Kidney capillary endothelial cell (primary cell): ENCODE measurements at regions not wholly inside any gene's neighbourhood (a gene's known extent, or its start where the extent isn't known, plus 50 kb on each side); places are given as distances from the start of the nearest gene placed in this dataset.
"Not testable (repeated sequence)": the region's sequence is repeated elsewhere in the genome, so short reads cannot be mapped to it uniquely, and the experiment has no call there.

Source experiments
- DNase-seq: peaks from one replicate; pipeline ENCODE4 v3.0.0-alpha.2; 2018; ENCODE audit warnings: low spot score

GRCh38 chr4:17241835-17242234, 270.1 kb downstream of the QDPR start:
- DNase-seq, result no peak

GRCh38 chr4:17238633-17239032, 273.3 kb downstream of the QDPR start:
- no peak for DNase-seq

- no peak for DNase-seq
Measured at GRCh38 chr4:17236686-17237085, 275.2 kb downstream of the QDPR start.

GRCh38 chr4:17234678-17235077, 277.2 kb downstream of the QDPR start:
- DNase-seq, result no peak

- DNase-seq, result no peak
Measured at GRCh38 chr4:17232566-17233253, 279.2 kb downstream of the QDPR start.

- not testable (repeated sequence) for DNase-seq
Measured at GRCh38 chr4:17231880-17232475, 279.9 kb downstream of the QDPR start.

GRCh38 chr4:17230727-17231126, 281.2 kb downstream of the QDPR start:
- no peak for DNase-seq

GRCh38 chr4:17220816-17221215, 291.1 kb downstream of the QDPR start:
- DNase-seq, result no peak

GRCh38 chr4:17218786-17219185, 293.1 kb downstream of the QDPR start:
- no peak for DNase-seq

GRCh38 chr4:17206829-17207801, 304.8 kb downstream of the QDPR start:
- no peak for DNase-seq

GRCh38 chr4:17204908-17205307, 306.5 kb upstream of the LDB2 start:
- DNase-seq, result no peak

GRCh38 chr4:17203797-17204196, 305.4 kb upstream of the LDB2 start:
- DNase-seq, result no peak

- no peak for DNase-seq
Measured at GRCh38 chr4:17197070-17197469, 298.6 kb upstream of the LDB2 start.

- DNase-seq, result no peak
Measured at GRCh38 chr4:17195461-17196275, 297.2 kb upstream of the LDB2 start.

GRCh38 chr4:17194586-17194985, 296.1 kb upstream of the LDB2 start:
- DNase-seq, result no peak

- DNase-seq, result no peak
Measured at GRCh38 chr4:17189759-17190158, 291.3 kb upstream of the LDB2 start.

GRCh38 chr4:17189401-17189720, 290.9 kb upstream of the LDB2 start:
- no peak for DNase-seq

- no peak for DNase-seq
Measured at GRCh38 chr4:17188547-17189400, 290.3 kb upstream of the LDB2 start.

- no peak for DNase-seq
Measured at GRCh38 chr4:17188125-17188524, 289.7 kb upstream of the LDB2 start.

- no peak for DNase-seq
Measured at GRCh38 chr4:17187003-17187402, 288.6 kb upstream of the LDB2 start.

- no peak for DNase-seq
Measured at GRCh38 chr4:17182888-17183287, 284.4 kb upstream of the LDB2 start.
